HepG2 (cell line): ENCODE measurements at regions not wholly inside any gene's neighbourhood (a gene's known extent, or its start where the extent isn't known, plus 50 kb on each side); places are given as distances from the start of the nearest gene placed in this dataset.

Source experiments
- BCL6 ChIP-seq: IDR thresholded peaks from 2 replicates; pipeline ENCODE4 v1.6.1; 2016; ENCODE audit warnings: missing genetic modification reagents, missing compliant biosample characterization
- CBX5 ChIP-seq: sonication (generic); formaldehyde crosslinking; IDR thresholded peaks from 2 replicates; pipeline ENCODE4 v1.4.0; 2020; ENCODE audit warnings: missing genetic modification reagents, borderline replicate concordance
- CEBPB ChIP-seq: IDR thresholded peaks from 2 replicates; pipeline ENCODE4 v1.6.1; 2011; ENCODE audit warnings: low read depth, low read length, improper control_type of control experiment, borderline replicate concordance
- DPF2 ChIP-seq: sonication (generic); formaldehyde crosslinking; IDR thresholded peaks from 2 replicates; pipeline ENCODE4 v1.4.0; 2020; ENCODE audit warnings: mild to moderate bottlenecking, low read depth, missing genetic modification reagents, borderline replicate concordance
- ELF3 ChIP-seq: IDR thresholded peaks from 2 replicates; pipeline ENCODE4 v1.6.1; 2016; ENCODE audit warnings: missing genetic modification reagents, missing compliant biosample characterization
- FOXC1 ChIP-seq: sonication (generic); formaldehyde crosslinking; IDR thresholded peaks from 2 replicates; pipeline ENCODE4 v1.8.0; 2022; ENCODE audit warnings: mild to moderate bottlenecking, missing genetic modification reagents, borderline replicate concordance
- FOXO1 ChIP-seq: sonication (generic); formaldehyde crosslinking; IDR thresholded peaks from 2 replicates; pipeline ENCODE4 v1.4.0; 2020; ENCODE audit warnings: missing genetic modification reagents
- MXD4 ChIP-seq: IDR thresholded peaks from 2 replicates; pipeline ENCODE4 v1.6.1; 2016; ENCODE audit warnings: mild to moderate bottlenecking, missing biosample characterization, missing genetic modification reagents
- NONO ChIP-seq, 2 experiments: fragments of 450-650 bp in 1 of 2; sonication (generic) in 1 of 2; formaldehyde crosslinking in 1 of 2; IDR thresholded peaks in 1 of 2; conservative IDR thresholded peaks in 1 of 2; 2 replicates each; pipeline versions ENCODE4 v1.6.1 to v1.8.0; 2017 to 2022; ENCODE audit warnings: mild to moderate bottlenecking in 1 of 2, missing genetic modification reagents in 1 of 2, moderate library complexity in 1 of 2
- NR2C2 ChIP-seq: sonication (generic); formaldehyde crosslinking; IDR thresholded peaks from 2 replicates; pipeline ENCODE4 v1.4.0; 2020; ENCODE audit warnings: missing genetic modification reagents, mild to moderate bottlenecking, moderate library complexity, borderline replicate concordance
- ONECUT2 ChIP-seq: sonication (generic); formaldehyde crosslinking; IDR thresholded peaks from 2 replicates; pipeline ENCODE4 v1.4.0; 2020; ENCODE audit warnings: missing genetic modification reagents
- RFX3 ChIP-seq: IDR thresholded peaks from 2 replicates; pipeline ENCODE4 v1.6.1; 2016; ENCODE audit warnings: missing biosample characterization, missing genetic modification reagents
- RXRA ChIP-seq: sonication (generic); formaldehyde crosslinking; IDR thresholded peaks from 2 replicates; pipeline ENCODE4 v1.5.1; 2020; ENCODE audit warnings: missing genetic modification reagents
- SMC3 ChIP-seq: IDR thresholded peaks from 2 replicates; pipeline ENCODE4 v1.6.1; 2011; ENCODE audit warnings: low read length, improper control_type of control experiment
- SNAPC2 ChIP-seq: sonication (generic); formaldehyde crosslinking; IDR thresholded peaks from 2 replicates; pipeline ENCODE4 v1.8.1; 2022; ENCODE audit warnings: mild to moderate bottlenecking, missing genetic modification reagents
- TFAP4 ChIP-seq: sonication (generic); IDR thresholded peaks from 2 replicates; pipeline ENCODE4 v1.6.1; 2016; ENCODE audit warnings: low read depth, borderline replicate concordance
- ZBTB7A ChIP-seq: sonication (generic); formaldehyde crosslinking; IDR thresholded peaks from 2 replicates; pipeline ENCODE4 v1.8.0; 2022; ENCODE audit warnings: mild to moderate bottlenecking, missing genetic modification reagents
- ZFP41 ChIP-seq: sonication (generic); formaldehyde crosslinking; IDR thresholded peaks from 2 replicates; pipeline ENCODE4 v1.4.0; 2020; ENCODE audit warnings: mild to moderate bottlenecking, missing genetic modification reagents, borderline replicate concordance
- ZNF138 ChIP-seq: sonication (generic); formaldehyde crosslinking; IDR thresholded peaks from 2 replicates; pipeline ENCODE4 v1.5.0; 2020; ENCODE audit warnings: mild to moderate bottlenecking, low read depth, missing genetic modification reagents
- ZNF17 ChIP-seq: sonication (generic); formaldehyde crosslinking; IDR thresholded peaks from 2 replicates; pipeline ENCODE4 v1.5.0; 2020; ENCODE audit warnings: mild to moderate bottlenecking, missing genetic modification reagents
- ZNF33A ChIP-seq: sonication (generic); formaldehyde crosslinking; IDR thresholded peaks from 2 replicates; pipeline ENCODE4 v1.5.1; 2020; ENCODE audit warnings: missing genetic modification reagents, mild to moderate bottlenecking, moderate library complexity, borderline replicate concordance
- ZNF33B ChIP-seq: sonication (generic); formaldehyde crosslinking; IDR thresholded peaks from 2 replicates; pipeline ENCODE4 v1.5.1; 2020; ENCODE audit warnings: mild to moderate bottlenecking, missing genetic modification reagents
- ZNF441 ChIP-seq: sonication (generic); formaldehyde crosslinking; IDR thresholded peaks from 2 replicates; pipeline ENCODE4 v1.7.0; 2021; ENCODE audit warnings: missing genetic modification reagents, borderline replicate concordance
- ZNF547 ChIP-seq: sonication (generic); formaldehyde crosslinking; IDR thresholded peaks from 2 replicates; pipeline ENCODE4 v1.5.1; 2020; ENCODE audit warnings: mild to moderate bottlenecking, missing genetic modification reagents
- ZNF562 ChIP-seq: sonication (generic); formaldehyde crosslinking; IDR thresholded peaks from 2 replicates; pipeline ENCODE4 v1.8.0; 2022; ENCODE audit warnings: missing genetic modification reagents, borderline replicate concordance
- ZNF772 ChIP-seq: sonication (generic); formaldehyde crosslinking; IDR thresholded peaks from 2 replicates; pipeline ENCODE4 v1.5.0; 2020; ENCODE audit warnings: mild to moderate bottlenecking, missing genetic modification reagents
- ZSCAN5A ChIP-seq: sonication (generic); formaldehyde crosslinking; IDR thresholded peaks from 2 replicates; pipeline ENCODE4 v1.8.0; 2022; ENCODE audit warnings: mild to moderate bottlenecking, missing genetic modification reagents, borderline replicate concordance

- peak; percentile 73; the same call in 1 of the 2 replicates for TF ChIP-seq BCL6 (CRISPR knock-in tag)
- 0 out of 2 replicates have a peak, but pooled peaks have one; percentile 19 for TF ChIP-seq ZNF33B (CRISPR knock-in tag)
- no peak for TF ChIP-seq ZNF138
- TF ChIP-seq ZFP41 (CRISPR knock-in tag) = no peak
- TF ChIP-seq ZNF547 (CRISPR knock-in tag) = no peak
- TF ChIP-seq ONECUT2 (CRISPR knock-in tag) = no peak
- no peak for TF ChIP-seq ZNF17 (CRISPR knock-in tag)
- no peak for TF ChIP-seq RFX3 (CRISPR knock-in tag)
- peak; percentile 95 for TF ChIP-seq ELF3 (CRISPR knock-in tag)
- 0 out of 2 replicates have a peak, but pooled peaks have one; percentile 66 for TF ChIP-seq SNAPC2 (CRISPR knock-in tag)
- no peak for TF ChIP-seq ZNF33A (CRISPR knock-in tag)
- TF ChIP-seq ZBTB7A (CRISPR knock-in tag) = no peak
- peak; percentile 94 for TF ChIP-seq SMC3
- TF ChIP-seq NR2C2 (CRISPR knock-in tag) = peak; percentile 76
- TF ChIP-seq ZSCAN5A (CRISPR knock-in tag) = no peak; the same call in 1 of the 2 replicates
- no peak for TF ChIP-seq FOXC1 (CRISPR knock-in tag)
- no peak for TF ChIP-seq ZNF562
- TF ChIP-seq CEBPB = peak; percentile 61; the same call in 1 of the 2 replicates
- peak; percentile 8 for TF ChIP-seq FOXO1 (CRISPR knock-in tag)
- no peak; the same call in 1 of the 2 replicates for TF ChIP-seq ZNF772 (CRISPR knock-in tag)
- TF ChIP-seq TFAP4 = peak; percentile 56; the same call in 1 of the 2 replicates
- TF ChIP-seq ZNF441 (CRISPR knock-in tag) = peak; percentile 48; the same call in 1 of the 2 replicates
- TF ChIP-seq CBX5 (CRISPR knock-in tag) = peak; percentile 52; the same call in 1 of the 2 replicates
- TF ChIP-seq NONO (IDR thresholded peaks at IDR 0.05) = no peak
- TF ChIP-seq NONO (CRISPR knock-in tag; conservative IDR thresholded peaks at IDR 0.05) = no peak; the same call in 1 of the 2 replicates
- no peak for TF ChIP-seq RXRA
- TF ChIP-seq DPF2 (CRISPR knock-in tag) = 0 out of 2 replicates have a peak, but pooled peaks have one; percentile 24
- TF ChIP-seq MXD4 (CRISPR knock-in tag) = peak; percentile 67
Measured at GRCh38 chr2:111698743-111699554, 185.0 kb downstream of the ANAPC1 start (continued).
